T-helper 17 cell (primary cell): ENCODE measurements at regions not wholly inside any gene's neighbourhood (a gene's known extent, or its start where the extent isn't known, plus 50 kb on each side); places are given as distances from the start of the nearest gene placed in this dataset.

Experiments used
- ATAC-seq: fragments of 150-1000 bp; cut with Tn5 transposase; 2 replicates; pipeline ENCODE4 v1.10.0; 2021; ENCODE audit warnings: mild to moderate bottlenecking, moderate library complexity
- DNase-seq, 3 donors: peaks; one replicate each; pipeline versions ENCODE4 v3.0.0 to v3.0.0-alpha.2; 2020 to 2021
- H3K9me3 ChIP-seq: one replicate; pipeline ENCODE4 v1.7.0; 2013; ENCODE audit warnings: low read length, mild to moderate bottlenecking; ENCODE audit not compliant: control insufficient read depth, poor library complexity, severe bottlenecking
- H3K27ac Mint-ChIP-seq: one replicate; pipeline ENCODE4 v1.8.0; 2022; ENCODE audit warnings: mild to moderate bottlenecking, moderate library complexity, mixed read lengths
- H3K27me3 Mint-ChIP-seq: one replicate; pipeline ENCODE4 v1.8.0; 2022; ENCODE audit warnings: mixed read lengths
- H3K36me3 Mint-ChIP-seq: one replicate; pipeline ENCODE4 v1.8.0; 2022; ENCODE audit warnings: low read depth, mixed read lengths
- H3K4me1 Mint-ChIP-seq: one replicate; pipeline ENCODE4 v1.8.0; 2022; ENCODE audit warnings: mild to moderate bottlenecking, mixed read lengths
- H3K4me3 Mint-ChIP-seq: one replicate; pipeline ENCODE4 v1.8.0; 2022; ENCODE audit warnings: mild to moderate bottlenecking, moderate library complexity, mixed read lengths

- no peaks in the 10 kb centered on the region for H3K36me3 Mint-ChIP-seq
- no peaks in the 10 kb centered on the region for H3K9me3 ChIP-seq
- DNase-seq (no peak), ATAC-seq (no peak)
- H3K27ac Mint-ChIP-seq: no peak overlapping the region
- no peak overlapping the region for H3K4me3 Mint-ChIP-seq
- peaks cover 6% of the 10 kb centered on the region for H3K4me1 Mint-ChIP-seq
- H3K27me3 Mint-ChIP-seq: no peaks in the 10 kb centered on the region
These were observed 65.9 kb downstream of the RIN2 start for GRCh38 chr20:19823971-19824370.

GRCh38 chr20:19824861-19825260 lies 66.8 kb downstream of the RIN2 start:
- Mint-ChIP-seq H3K27ac (no peak overlapping the region), H3K4me3 (no peak overlapping the region), H3K27me3 (no peaks in the 10 kb centered on the region), H3K4me1 (peaks cover 6% of the 10 kb centered on the region), H3K36me3 (no peaks in the 10 kb centered on the region)
- DNase-seq: no peak
- no peaks in the 10 kb centered on the region for H3K9me3 ChIP-seq
- ATAC-seq: no peak

- H3K36me3 Mint-ChIP-seq: no peaks in the 10 kb centered on the region
- H3K4me1 Mint-ChIP-seq: peaks cover 6% of the 10 kb centered on the region
- no peak for ATAC-seq
- H3K4me3 Mint-ChIP-seq: no peak overlapping the region
- no peaks in the 10 kb centered on the region for H3K9me3 ChIP-seq
- H3K27ac Mint-ChIP-seq: no peak overlapping the region
- DNase-seq: no peak
- peaks cover 6% of the 10 kb centered on the region for H3K27me3 Mint-ChIP-seq
These were observed 68.3 kb downstream of the RIN2 start for GRCh38 chr20:19826179-19826914.

GRCh38 chr20:19827818-19828217 lies 69.8 kb downstream of the RIN2 start:
- no peaks in the 10 kb centered on the region for H3K9me3 ChIP-seq
- H3K4me1 Mint-ChIP-seq: peaks cover 11% of the 10 kb centered on the region
- H3K27me3 Mint-ChIP-seq: peaks cover 14% of the 10 kb centered on the region
- ATAC-seq (no peak), DNase-seq (no peak)
- no peaks in the 10 kb centered on the region for H3K36me3 Mint-ChIP-seq
- no peak overlapping the region for H3K4me3 Mint-ChIP-seq
- H3K27ac Mint-ChIP-seq: no peak overlapping the region

GRCh38 chr20:19828232-19828631 lies 70.2 kb downstream of the RIN2 start:
- H3K27me3 Mint-ChIP-seq: peaks cover 15% of the 10 kb centered on the region
- H3K36me3 Mint-ChIP-seq: no peaks in the 10 kb centered on the region
- peak overlapping the region; percentile 50 for H3K4me3 Mint-ChIP-seq
- ATAC-seq (peak; percentile 71), DNase-seq (no peak)
- peaks cover 15% of the 10 kb centered on the region for H3K4me1 Mint-ChIP-seq
- H3K9me3 ChIP-seq: no peaks in the 10 kb centered on the region
- no peak overlapping the region for H3K27ac Mint-ChIP-seq

- H3K27ac Mint-ChIP-seq: no peak overlapping the region
- no peak overlapping the region for H3K4me3 Mint-ChIP-seq
- no peaks in the 10 kb centered on the region for H3K36me3 Mint-ChIP-seq
- no peaks in the 10 kb centered on the region for H3K9me3 ChIP-seq
- ATAC-seq (no peak), DNase-seq (no peak)
- peaks cover 30% of the 10 kb centered on the region for H3K27me3 Mint-ChIP-seq
- H3K4me1 Mint-ChIP-seq: peaks cover 16% of the 10 kb centered on the region
These were observed 72.2 kb downstream of the RIN2 start for GRCh38 chr20:19830211-19830785.

GRCh38 chr20:19832875-19833274 lies 74.8 kb downstream of the RIN2 start:
- H3K9me3 ChIP-seq: no peaks in the 10 kb centered on the region
- ATAC-seq (peak; percentile 30), DNase-seq (no peak)
- peaks cover 16% of the 10 kb centered on the region for H3K4me1 Mint-ChIP-seq
- H3K4me3 Mint-ChIP-seq: no peak overlapping the region
- H3K27me3 Mint-ChIP-seq: peaks cover 39% of the 10 kb centered on the region
- no peak overlapping the region for H3K27ac Mint-ChIP-seq
- H3K36me3 Mint-ChIP-seq: no peaks in the 10 kb centered on the region

GRCh38 chr20:19833395-19833794 lies 75.3 kb downstream of the RIN2 start:
- no peak overlapping the region for H3K27ac Mint-ChIP-seq
- H3K27me3 Mint-ChIP-seq: peaks cover 40% of the 10 kb centered on the region
- peaks cover 11% of the 10 kb centered on the region for H3K4me1 Mint-ChIP-seq
- DNase-seq (no peak), ATAC-seq (no peak)
- no peaks in the 10 kb centered on the region for H3K9me3 ChIP-seq
- no peaks in the 10 kb centered on the region for H3K36me3 Mint-ChIP-seq
- no peak overlapping the region for H3K4me3 Mint-ChIP-seq

- H3K36me3 Mint-ChIP-seq: no peaks in the 10 kb centered on the region
- DNase-seq: no peak
- no peaks in the 10 kb centered on the region for H3K9me3 ChIP-seq
- ATAC-seq: no peak
- no peak overlapping the region for H3K4me3 Mint-ChIP-seq
- H3K27ac Mint-ChIP-seq: no peak overlapping the region
- peaks cover 11% of the 10 kb centered on the region for H3K4me1 Mint-ChIP-seq
- H3K27me3 Mint-ChIP-seq: peaks cover 42% of the 10 kb centered on the region
These were observed 76.2 kb downstream of the RIN2 start for GRCh38 chr20:19834287-19834686.

- ATAC-seq (no peak), DNase-seq (no peak)
- H3K27ac Mint-ChIP-seq: no peak overlapping the region
- H3K36me3 Mint-ChIP-seq: no peaks in the 10 kb centered on the region
- H3K4me3 Mint-ChIP-seq: no peak overlapping the region
- H3K4me1 Mint-ChIP-seq: peaks cover 11% of the 10 kb centered on the region
- H3K27me3 Mint-ChIP-seq: peaks cover 47% of the 10 kb centered on the region
- H3K9me3 ChIP-seq: no peaks in the 10 kb centered on the region
These were observed 76.7 kb downstream of the RIN2 start for GRCh38 chr20:19834783-19835182.

GRCh38 chr20:19835533-19836222 lies 77.6 kb downstream of the RIN2 start:
- Mint-ChIP-seq H3K27me3 (peaks cover 47% of the 10 kb centered on the region), H3K27ac (no peak overlapping the region), H3K4me1 (peaks cover 11% of the 10 kb centered on the region), H3K36me3 (no peaks in the 10 kb centered on the region), H3K4me3 (no peak overlapping the region)
- DNase-seq: no peak
- no peaks in the 10 kb centered on the region for H3K9me3 ChIP-seq
- ATAC-seq: no peak

- Mint-ChIP-seq H3K36me3 (no peaks in the 10 kb centered on the region), H3K4me3 (no peak overlapping the region), H3K4me1 (no peaks in the 10 kb centered on the region), H3K27me3 (peaks cover 29% of the 10 kb centered on the region), H3K27ac (no peak overlapping the region)
- ATAC-seq (no peak), DNase-seq (no peak)
- no peaks in the 10 kb centered on the region for H3K9me3 ChIP-seq
These were observed 80.4 kb downstream of the RIN2 start for GRCh38 chr20:19838468-19838867.

- Mint-ChIP-seq H3K4me3 (no peak overlapping the region), H3K27ac (no peak overlapping the region), H3K36me3 (no peaks in the 10 kb centered on the region), H3K4me1 (no peaks in the 10 kb centered on the region), H3K27me3 (peaks cover 24% of the 10 kb centered on the region)
- no peaks in the 10 kb centered on the region for H3K9me3 ChIP-seq
- no peak for DNase-seq
- no peak for ATAC-seq
These were observed 81.0 kb downstream of the RIN2 start for GRCh38 chr20:19839053-19839452.
